Endothelial cell of umbilical vein (primary cell): ENCODE measurements at regions not wholly inside any gene's neighbourhood (a gene's known extent, or its start where the extent isn't known, plus 50 kb on each side); places are given as distances from the start of the nearest gene placed in this dataset.

Experiments
- BruUV-seq: library from RNA; stranded (reverse); fragments of 400-500 nt; replicated peaks from 2 replicates; lab custom pipeline; 2021; lab: Mats Ljungman, UMichigan
- CTCF ChIA-PET: fragments of 300-600, 350-600 bp; sonication (Branson Sonifier 250); formaldehyde crosslinking; loops from one replicate; lab custom pipeline; 2021; ENCODE audit warnings: antibody characterized with exemption, inconsistent platforms; lab: Charles Lee
- POLR2A ChIA-PET: fragments of 300-600, 350-600 bp; sonication (Branson Sonifier 250); formaldehyde crosslinking; loops from one replicate; lab custom pipeline; 2021; ENCODE audit warnings: antibody characterized with exemption, inconsistent platforms; lab: Charles Lee
- DNase-seq: peaks from one replicate; pipeline ENCODE4 v3.0.0-alpha.2; 2011; ENCODE audit warnings: low read depth, low spot score
- FAIRE-seq: peaks from 2 replicates; lab custom pipeline; 2011; peaks lifted over from hg19 to GRCh38; lab: Jason Lieb, UNC
- H2AFZ ChIP-seq: 2 replicates; pipeline ENCODE4 v1.6.0; 2012; ENCODE audit warnings: low read depth, low read length, control low read depth, inconsistent platforms
- H3K27ac ChIP-seq: 2 replicates; pipeline ENCODE4 v1.5.1; 2011; ENCODE audit warnings: low read depth, mild to moderate bottlenecking, control low read depth, low read length, moderate library complexity; ENCODE audit not compliant: insufficient read depth
- H3K27me3 ChIP-seq, 2 experiments: 2 replicates each; pipeline versions ENCODE4 v1.6.0 to v1.6.1; 2011; ENCODE audit warnings: low read length in 2 of 2, mixed read lengths in 1 of 2; ENCODE audit not compliant: control insufficient read depth in 2 of 2, insufficient read depth in 2 of 2
- H3K36me3 ChIP-seq, 2 experiments: 2 replicates in 1 of 2; 3 replicates in 1 of 2; pipeline ENCODE4 v1.5.1; 2011; ENCODE audit warnings: low read length in 2 of 2, mild to moderate bottlenecking in 1 of 2, moderate library complexity in 1 of 2; ENCODE audit not compliant: control insufficient read depth in 2 of 2, insufficient read depth in 2 of 2; ENCODE audit errors: extremely low read depth in 1 of 2
- H3K4me1 ChIP-seq: 3 replicates; pipeline ENCODE4 v1.5.1; 2011; ENCODE audit warnings: mild to moderate bottlenecking, low read length; ENCODE audit not compliant: control insufficient read depth, insufficient read depth; ENCODE audit errors: extremely low read depth
- H3K4me2 ChIP-seq: 2 replicates; pipeline ENCODE4 v1.6.1; 2011; ENCODE audit warnings: low read length, control low read depth, mixed read lengths; ENCODE audit not compliant: insufficient read depth
- H3K4me3 ChIP-seq, 3 experiments: fragments of 200-600 bp in 1 of 3; sonication (generic), shearing (Covaris generic) in 1 of 3; replicated peaks in 1 of 3; 2 replicates each; pipeline ENCODE4 v1.5.1; 2011 to 2016; ENCODE audit warnings: control low read depth in 3 of 3, low read length in 3 of 3, mild to moderate bottlenecking in 2 of 3, inconsistent platforms in 1 of 3, low read depth in 1 of 3, moderate library complexity in 1 of 3; ENCODE audit not compliant: insufficient read depth in 1 of 3
- H3K79me2 ChIP-seq: 2 replicates; pipeline ENCODE4 v1.6.0; 2012; ENCODE audit warnings: low read length, inconsistent platforms; ENCODE audit not compliant: control insufficient read depth, insufficient read depth
- H3K9ac ChIP-seq: replicated peaks from 2 replicates; pipeline ENCODE3; 2011; ENCODE audit warnings: low read length, control low read depth; ENCODE audit not compliant: insufficient read depth; ENCODE audit errors: extremely low read depth
- H3K9me1 ChIP-seq: replicated peaks from 3 replicates; pipeline ENCODE4 v1.6.0; 2011; ENCODE audit warnings: mild to moderate bottlenecking, low read length; ENCODE audit not compliant: control insufficient read depth, insufficient read depth; ENCODE audit errors: extremely low read depth
- H3K9me3 ChIP-seq: replicated peaks from 2 replicates; pipeline ENCODE4 v1.5.1; 2012; ENCODE audit warnings: low read length, inconsistent platforms; ENCODE audit not compliant: control insufficient read depth, insufficient read depth
- H4K20me1 ChIP-seq: replicated peaks from 2 replicates; pipeline ENCODE3; 2011; ENCODE audit warnings: mild to moderate bottlenecking, low read length; ENCODE audit not compliant: control insufficient read depth, insufficient read depth; ENCODE audit errors: extremely low read depth
- EZH2 ChIP-seq: IDR thresholded peaks from 2 replicates; pipeline ENCODE4 v1.6.1; 2012; ENCODE audit warnings: borderline replicate concordance, low read depth, mild to moderate bottlenecking, moderate library complexity, low read length, inconsistent platforms; ENCODE audit not compliant: severe bottlenecking
- FOS ChIP-seq: IDR thresholded peaks from 2 replicates; pipeline ENCODE4 v1.6.1; 2011; ENCODE audit warnings: mild to moderate bottlenecking, low read length, moderate library complexity, borderline replicate concordance; ENCODE audit not compliant: insufficient read depth
- GATA2 ChIP-seq: IDR thresholded peaks from 2 replicates; pipeline ENCODE4 v1.7.0; 2011; ENCODE audit warnings: low read depth, mild to moderate bottlenecking, moderate library complexity, mixed read lengths, low read length; ENCODE audit not compliant: insufficient read length, insufficient read depth
- JUN ChIP-seq: IDR thresholded peaks from 2 replicates; pipeline ENCODE4 v1.6.1; 2011; ENCODE audit warnings: borderline replicate concordance, low read depth; ENCODE audit not compliant: insufficient read length, insufficient read depth
- MYC ChIP-seq: IDR thresholded peaks from one replicate; pipeline ENCODE4 v1.6.1; 2011; ENCODE audit warnings: mild to moderate bottlenecking, low read depth, low read length
- POLR2A ChIP-seq: IDR thresholded peaks from 2 replicates; pipeline ENCODE4 v1.6.1; 2012; ENCODE audit warnings: low read depth, mild to moderate bottlenecking, control low read depth, low read length
- POLR2AphosphoS5 ChIP-seq: IDR thresholded peaks from 2 replicates; pipeline ENCODE4 v1.6.1; 2012; ENCODE audit warnings: low read depth, mild to moderate bottlenecking, control low read depth, low read length, moderate library complexity; ENCODE audit not compliant: insufficient read depth
- dilution Hi-C: fragments of 300-500 bp; cut with MboI; formaldehyde crosslinking; loops from one replicate; pipeline ENCODE4 v1.15.0; 2019; ENCODE audit warnings: low sequenced_read_pairs; ENCODE audit not compliant: extremely low pct_ligation_motif_present
- intact Hi-C: fragments of 100-400 bp; cut with micrococcal nuclease; formaldehyde crosslinking; loops from one replicate; pipeline ENCODE4 v1.10.0; 2022
- TF ChIP-seq, protein P1 (sequence below), 2 donors: IDR thresholded peaks; 1 replicate in 1 of 2; 2 replicates in 1 of 2; pipeline ENCODE4 v1.5.1; 2011; ENCODE audit warnings: low read length in 2 of 2, mild to moderate bottlenecking in 2 of 2, moderate library complexity in 2 of 2, control low read depth in 1 of 2, inconsistent platforms in 1 of 2, low read depth in 1 of 2; ENCODE audit not compliant: insufficient read depth in 1 of 2; ENCODE audit errors: extremely low read depth in 1 of 2
- TF ChIP-seq, protein P2 (sequence below): IDR thresholded peaks from 2 replicates; pipeline ENCODE4 v1.6.1; 2011; ENCODE audit not compliant: insufficient read depth, insufficient read length

DNA sequence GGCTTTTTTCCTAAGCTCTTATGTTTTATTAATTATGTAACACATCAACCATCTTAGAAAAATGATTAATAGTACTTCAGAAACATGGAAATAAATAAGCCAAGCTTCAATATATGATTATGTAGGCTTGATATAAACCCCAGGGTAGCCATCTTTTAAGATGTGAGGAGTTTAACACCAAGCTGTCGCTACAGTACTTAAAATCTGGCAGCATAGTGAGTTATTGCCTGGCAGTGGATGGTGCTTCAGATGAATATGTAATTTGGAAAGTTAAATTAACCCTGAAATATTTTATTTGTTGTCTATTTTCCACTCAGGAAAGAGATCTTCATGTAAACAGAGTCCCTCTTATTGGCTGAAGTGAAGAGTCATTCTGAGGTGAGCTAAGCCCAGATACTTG is 339.0 kb upstream of the ZFP64 start:
- Histone ChIP-seq H3K36me3 (no peaks in the 10 kb centered on the region), H3K9ac (no peak overlapping the region), H3K27me3 (no peaks in the 10 kb centered on the region), H3K4me3 (no peak overlapping the region), H2AFZ (no peak overlapping the region), H3K4me2 (no peak overlapping the region), H3K27ac (no peak overlapping the region), H3K9me3 (no peaks in the 10 kb centered on the region), H3K79me2 (no peaks in the 10 kb centered on the region), H4K20me1 (no peaks in the 10 kb centered on the region), H3K9me1 (no peaks in the 10 kb centered on the region), H3K4me1 (no peaks in the 10 kb centered on the region)
- DNase-seq (no peak), FAIRE-seq (no peak)
- intact Hi-C loops, result no loop called here
- ChIA-PET POLR2A (no interaction called here), CTCF (no interaction called here)
- no TSS peak for BruUV-seq
- no peak for TF ChIP-seq MYC
- TF ChIP-seq, protein P1, sequence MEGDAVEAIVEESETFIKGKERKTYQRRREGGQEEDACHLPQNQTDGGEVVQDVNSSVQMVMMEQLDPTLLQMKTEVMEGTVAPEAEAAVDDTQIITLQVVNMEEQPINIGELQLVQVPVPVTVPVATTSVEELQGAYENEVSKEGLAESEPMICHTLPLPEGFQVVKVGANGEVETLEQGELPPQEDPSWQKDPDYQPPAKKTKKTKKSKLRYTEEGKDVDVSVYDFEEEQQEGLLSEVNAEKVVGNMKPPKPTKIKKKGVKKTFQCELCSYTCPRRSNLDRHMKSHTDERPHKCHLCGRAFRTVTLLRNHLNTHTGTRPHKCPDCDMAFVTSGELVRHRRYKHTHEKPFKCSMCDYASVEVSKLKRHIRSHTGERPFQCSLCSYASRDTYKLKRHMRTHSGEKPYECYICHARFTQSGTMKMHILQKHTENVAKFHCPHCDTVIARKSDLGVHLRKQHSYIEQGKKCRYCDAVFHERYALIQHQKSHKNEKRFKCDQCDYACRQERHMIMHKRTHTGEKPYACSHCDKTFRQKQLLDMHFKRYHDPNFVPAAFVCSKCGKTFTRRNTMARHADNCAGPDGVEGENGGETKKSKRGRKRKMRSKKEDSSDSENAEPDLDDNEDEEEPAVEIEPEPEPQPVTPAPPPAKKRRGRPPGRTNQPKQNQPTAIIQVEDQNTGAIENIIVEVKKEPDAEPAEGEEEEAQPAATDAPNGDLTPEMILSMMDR (IDR thresholded peaks at IDR 0.05; ENCODE audit: extremely low read depth in 1 of 2, insufficient read depth in 1 of 2, low read depth in 1 of 2, low read length in 2 of 2), result no peak
- TF ChIP-seq JUN, result no peak
- TF ChIP-seq POLR2A, result no peak
- TF ChIP-seq GATA2, result no peak
- no peak for TF ChIP-seq EZH2
- TF ChIP-seq, protein P2, sequence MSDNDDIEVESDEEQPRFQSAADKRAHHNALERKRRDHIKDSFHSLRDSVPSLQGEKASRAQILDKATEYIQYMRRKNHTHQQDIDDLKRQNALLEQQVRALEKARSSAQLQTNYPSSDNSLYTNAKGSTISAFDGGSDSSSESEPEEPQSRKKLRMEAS, result no peak
- no peak for TF ChIP-seq FOS
- TF ChIP-seq POLR2AphosphoS5, result no peak
- dilution Hi-C loops, result no loop called here
